Parathyroid adenoma (tissue), 2 donors: ENCODE measurements at regions not wholly inside any gene's neighbourhood (a gene's known extent, or its start where the extent isn't known, plus 50 kb on each side); places are given as distances from the start of the nearest gene placed in this dataset.

Experiments used
- H2AFZ ChIP-seq: fragments of 300-600 bp; sonication (generic); one replicate; pipeline ENCODE4 v1.7.0; 2017; ENCODE audit warnings: antibody characterized with exemption, mild to moderate bottlenecking
- H3K27ac ChIP-seq: fragments of 300-600 bp; sonication (generic); one replicate; pipeline ENCODE4 v1.7.0; 2017
- H3K27me3 ChIP-seq: fragments of 300-600 bp; sonication (generic); one replicate; pipeline ENCODE4 v1.7.0; 2017; ENCODE audit warnings: low read length; ENCODE audit not compliant: control insufficient read depth, insufficient read depth
- H3K36me3 ChIP-seq: fragments of 300-600 bp; sonication (generic); one replicate; pipeline ENCODE4 v1.7.0; 2017; ENCODE audit warnings: low read length; ENCODE audit not compliant: control insufficient read depth, insufficient read depth
- H3K4me1 ChIP-seq: fragments of 300-600 bp; sonication (generic); one replicate; pipeline ENCODE4 v1.7.0; 2017; ENCODE audit warnings: control low read depth
- H3K4me2 ChIP-seq: fragments of 300-600 bp; sonication (generic); one replicate; pipeline ENCODE4 v1.7.0; 2017; ENCODE audit warnings: low read length
- H3K4me3 ChIP-seq: fragments of 300-600 bp; sonication (generic); one replicate; pipeline ENCODE4 v1.7.0; 2017; ENCODE audit warnings: low read depth, low read length
- H3K79me2 ChIP-seq: fragments of 300-600 bp; sonication (generic); one replicate; pipeline ENCODE4 v1.7.0; 2017; ENCODE audit warnings: control low read depth
- H3K9ac ChIP-seq: fragments of 300-600 bp; sonication (generic); one replicate; pipeline ENCODE4 v1.7.0; 2017; ENCODE audit warnings: mild to moderate bottlenecking
- H3K9me3 ChIP-seq: fragments of 300-600 bp; sonication (generic); one replicate; pipeline ENCODE4 v1.7.0; 2017; ENCODE audit warnings: low read length; ENCODE audit not compliant: control insufficient read depth
- CTCF ChIP-seq: fragments of 300-600 bp; sonication (generic); IDR thresholded peaks from one replicate; pipeline ENCODE4 v1.7.0; 2017; ENCODE audit warnings: antibody characterized with exemption, mild to moderate bottlenecking
- donor health status: primary hyperparathyroidism.

DNA sequence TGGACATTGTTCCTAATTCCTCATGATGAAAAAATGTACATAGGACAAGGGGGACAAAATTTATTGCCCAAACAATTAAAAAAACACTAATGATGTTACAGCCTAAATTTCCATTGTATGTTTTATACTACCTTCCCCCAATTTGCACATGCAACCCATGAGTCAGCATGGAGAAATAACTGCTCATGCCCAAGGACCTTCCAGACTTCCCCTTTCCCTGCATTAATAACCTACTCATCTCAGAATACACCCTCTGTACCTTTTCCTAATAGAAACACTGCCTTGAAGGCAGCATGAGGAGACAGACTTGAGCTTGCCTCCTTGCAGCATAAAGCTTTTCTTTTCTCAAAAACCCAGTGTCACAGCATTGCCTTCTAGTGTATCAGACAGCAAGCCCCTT lies 2402.8 kb downstream of the TP53TG3F start:
- Histone ChIP-seq H2AFZ (no peak overlapping the region), H3K4me1 (no peaks in the 10 kb centered on the region), H3K4me2 (no peak overlapping the region), H3K36me3 (no peaks in the 10 kb centered on the region), H3K27ac (no peak overlapping the region), H3K79me2 (no peaks in the 10 kb centered on the region), H3K9ac (no peak overlapping the region), H3K27me3 (no peaks in the 10 kb centered on the region), H3K4me3 (no peak overlapping the region), H3K9me3 (no peaks in the 10 kb centered on the region)
- no peak for TF ChIP-seq CTCF

- TF ChIP-seq CTCF = no peak
- no peaks in the 10 kb centered on the region for H3K4me1 ChIP-seq
- H3K36me3 ChIP-seq = no peaks in the 10 kb centered on the region
- no peaks in the 10 kb centered on the region for H3K9me3 ChIP-seq
- no peak overlapping the region for H3K4me2 ChIP-seq
- H3K9ac ChIP-seq = no peak overlapping the region
- no peak overlapping the region for H2AFZ ChIP-seq
- no peaks in the 10 kb centered on the region for H3K27me3 ChIP-seq
- no peak overlapping the region for H3K4me3 ChIP-seq
- H3K27ac ChIP-seq = no peak overlapping the region
- no peaks in the 10 kb centered on the region for H3K79me2 ChIP-seq
Observed at GRCh38 chr16:35868630-35869029, 2409.2 kb downstream of the TP53TG3F start.

- Histone ChIP-seq H3K4me1 (no peaks in the 10 kb centered on the region), H2AFZ (no peak overlapping the region), H3K36me3 (no peaks in the 10 kb centered on the region), H3K27ac (no peak overlapping the region), H3K4me3 (no peak overlapping the region), H3K27me3 (no peaks in the 10 kb centered on the region), H3K9ac (no peak overlapping the region), H3K79me2 (no peaks in the 10 kb centered on the region), H3K9me3 (no peaks in the 10 kb centered on the region), H3K4me2 (no peak overlapping the region)
- no peak for TF ChIP-seq CTCF
Observed at GRCh38 chr16:35873472-35873871, 2414.1 kb downstream of the TP53TG3F start.

DNA sequence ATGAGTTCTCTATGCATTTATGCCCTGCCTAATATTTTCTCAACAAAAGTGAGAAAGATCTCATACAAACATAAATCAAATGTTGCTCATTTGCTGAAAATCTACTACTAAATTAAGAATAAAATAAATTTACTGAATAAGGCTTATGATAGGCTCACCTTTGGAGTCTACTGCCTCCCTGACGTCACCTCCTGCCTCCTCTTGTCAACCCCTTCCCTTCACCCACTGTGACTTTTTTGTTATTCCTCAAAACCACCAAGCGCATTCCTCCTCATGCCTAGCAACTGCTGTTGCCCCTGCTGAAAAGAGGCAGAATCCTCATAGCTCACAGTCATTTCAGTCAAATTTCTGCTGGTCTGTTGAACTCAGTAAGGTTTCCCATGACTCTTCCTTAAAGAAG lies 2422.2 kb downstream of the TP53TG3F start:
- no peaks in the 10 kb centered on the region for H3K79me2 ChIP-seq
- H3K9me3 ChIP-seq = no peaks in the 10 kb centered on the region

More for the DNA sequence above, 2422.2 kb downstream of the TP53TG3F start:
- H3K36me3 ChIP-seq = no peaks in the 10 kb centered on the region
- no peaks in the 10 kb centered on the region for H3K4me1 ChIP-seq
- no peak overlapping the region for H3K27ac ChIP-seq
- H3K27me3 ChIP-seq = no peaks in the 10 kb centered on the region
- H3K9ac ChIP-seq = no peak overlapping the region
- H2AFZ ChIP-seq = no peak overlapping the region
- H3K4me2 ChIP-seq = no peak overlapping the region
- H3K4me3 ChIP-seq = no peak overlapping the region
- no peak for TF ChIP-seq CTCF
